Hepatic stellate cell (primary cell): ENCODE measurements at regions not wholly inside any gene's neighbourhood (a gene's known extent, or its start where the extent isn't known, plus 50 kb on each side); places are given as distances from the start of the nearest gene placed in this dataset.

ENCODE experiments used
- DNase-seq: peaks from one replicate; pipeline ENCODE4 v3.0.0; 2011; ENCODE audit warnings: low spot score

DNA sequence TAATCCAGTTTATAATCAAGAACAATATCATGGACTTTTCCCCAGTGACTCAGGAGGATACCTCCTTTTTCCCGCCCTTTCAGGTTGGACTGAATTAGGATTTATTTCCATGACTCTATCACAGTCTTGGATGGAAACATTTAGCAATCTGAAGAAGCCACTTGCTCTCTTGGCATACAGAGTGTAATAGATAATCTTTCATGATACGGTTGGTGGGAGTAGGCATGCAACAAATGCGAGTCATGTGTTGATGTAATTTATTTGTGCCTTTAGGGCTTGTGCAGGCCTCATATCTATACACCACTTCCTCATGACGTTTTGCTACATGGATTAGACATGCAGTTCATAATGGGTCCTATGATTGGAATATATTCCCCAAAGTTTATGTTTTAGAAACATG lies 54.2 kb upstream of the MCTP2 start:
- DNase-seq: no peak

DNA sequence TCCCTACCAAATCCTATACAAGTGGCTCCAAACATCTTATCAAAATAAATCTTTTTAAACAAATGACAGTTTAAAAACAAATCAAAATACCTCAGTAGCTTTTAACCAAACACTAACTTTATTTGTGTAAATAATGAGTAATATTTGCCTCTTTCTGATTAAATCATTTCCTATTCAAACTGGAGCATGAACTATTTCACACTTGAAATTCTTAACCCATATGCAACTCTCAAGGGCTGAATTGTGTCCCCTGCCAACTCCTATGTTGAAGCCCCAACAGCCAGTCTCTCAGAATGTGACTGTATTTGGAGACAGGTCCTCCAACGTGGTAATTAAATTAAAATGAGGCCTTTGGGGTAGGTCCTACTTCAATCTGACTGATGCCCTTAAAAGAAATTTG lies 55.9 kb upstream of the MCTP2 start:
- no peak for DNase-seq

DNA sequence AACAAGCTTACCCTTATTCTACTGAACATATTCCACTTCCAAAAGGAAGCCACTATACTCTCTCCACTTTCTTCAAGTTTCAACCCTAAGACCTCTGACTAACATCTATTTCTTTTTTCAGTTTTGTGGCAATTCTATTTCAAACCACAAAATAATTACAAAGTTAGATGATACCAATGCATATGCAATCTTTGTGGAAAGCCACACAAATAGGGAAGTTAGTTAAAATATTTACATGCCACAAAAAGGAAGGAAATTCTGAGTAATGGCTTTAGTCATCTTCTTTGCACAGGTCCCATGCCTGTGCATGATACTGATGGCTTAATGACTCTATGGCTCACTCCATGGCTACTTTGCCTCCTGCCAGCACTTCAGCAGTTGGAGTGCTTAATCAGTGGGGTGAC lies 57.0 kb upstream of the MCTP2 start:
- peak; percentile 20 for DNase-seq

DNA sequence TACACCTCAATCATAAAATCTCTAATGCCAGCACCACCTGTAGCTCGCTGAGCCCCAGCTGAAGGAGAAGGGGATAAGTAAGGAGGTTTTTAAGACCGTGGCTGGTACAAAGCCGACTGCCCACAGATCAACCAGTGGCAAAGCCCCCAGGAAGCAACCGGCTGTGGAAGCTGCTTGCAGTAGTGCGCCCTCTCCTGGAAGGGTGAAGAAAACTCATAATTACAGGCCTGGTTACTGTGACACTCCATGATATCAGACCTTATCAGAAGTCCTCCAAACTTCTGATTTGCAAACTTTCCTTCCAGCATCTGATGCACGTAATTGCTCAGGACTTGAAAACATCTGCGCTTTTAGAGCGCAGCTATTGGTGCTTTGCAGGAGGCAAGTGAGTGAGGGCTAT lies 63.1 kb upstream of the MCTP2 start:
- DNase-seq: no peak

DNA sequence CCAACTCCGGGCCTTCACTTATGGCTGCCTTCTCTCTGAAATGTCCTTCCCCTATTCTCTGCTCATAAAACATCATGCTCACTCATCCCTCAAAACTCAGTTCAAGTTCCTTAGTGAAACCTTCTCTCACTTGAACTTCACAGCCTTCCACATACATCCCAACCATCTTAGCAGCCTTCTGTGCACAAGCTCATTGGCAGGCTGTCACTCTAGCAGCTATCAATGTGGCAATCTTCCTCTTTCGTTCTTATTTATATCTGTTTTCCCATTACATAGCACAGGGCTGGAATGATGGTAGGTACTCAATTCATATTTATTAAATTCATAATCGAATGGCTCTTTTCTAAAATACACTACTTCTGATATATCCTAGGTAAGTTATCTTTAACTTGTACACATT lies 66.4 kb upstream of the MCTP2 start:
- no peak for DNase-seq

DNA sequence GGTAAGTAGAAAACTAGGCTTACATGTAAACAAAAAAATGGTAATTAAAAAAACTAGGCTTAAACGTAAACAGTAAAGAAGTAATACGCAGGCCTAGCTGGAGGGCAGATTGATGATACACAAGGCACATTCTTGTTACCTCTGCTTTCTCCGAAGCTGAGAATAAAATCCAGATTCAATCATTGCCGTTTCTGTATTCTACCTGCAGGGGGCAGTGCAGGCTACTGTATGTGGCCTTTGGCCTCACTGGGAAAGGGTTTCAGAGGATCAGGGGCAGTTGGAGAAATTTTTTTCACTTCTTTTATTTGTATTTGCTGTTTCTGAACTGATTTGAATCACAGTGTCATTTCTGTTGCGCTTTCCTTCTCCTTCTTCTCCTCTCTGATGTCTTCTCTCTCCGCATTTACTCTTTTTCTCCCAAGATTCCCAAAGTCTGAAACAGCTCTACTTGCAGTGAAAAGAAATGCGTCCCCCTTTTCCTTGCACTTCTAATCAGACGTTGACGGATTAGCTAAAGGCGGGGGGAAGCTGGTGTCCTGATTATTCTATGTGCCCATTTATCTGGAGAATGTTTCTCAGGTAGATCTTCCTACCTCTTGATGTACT lies 67.1 kb upstream of the MCTP2 start:
- no peak for DNase-seq

DNA sequence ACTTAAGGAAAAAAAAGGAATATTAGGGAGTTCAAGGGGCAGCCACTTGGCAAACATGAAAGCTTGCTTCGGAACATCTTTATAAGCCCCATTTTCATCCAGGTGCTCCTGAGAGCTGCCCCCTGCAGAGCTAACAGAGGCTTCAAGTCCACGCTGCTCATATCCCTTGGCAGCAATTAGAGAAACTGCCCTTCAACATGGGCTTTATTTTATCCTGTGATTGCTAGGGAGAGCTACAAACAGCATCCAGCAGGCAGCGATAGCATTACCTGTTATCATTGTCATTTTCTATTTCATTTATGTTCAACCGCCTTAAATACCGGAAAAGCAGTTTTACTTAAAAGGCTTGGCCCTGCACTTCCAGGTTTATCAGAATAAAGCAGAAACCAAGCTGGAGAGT lies 68.4 kb upstream of the MCTP2 start:
- DNase-seq: no peak

DNA sequence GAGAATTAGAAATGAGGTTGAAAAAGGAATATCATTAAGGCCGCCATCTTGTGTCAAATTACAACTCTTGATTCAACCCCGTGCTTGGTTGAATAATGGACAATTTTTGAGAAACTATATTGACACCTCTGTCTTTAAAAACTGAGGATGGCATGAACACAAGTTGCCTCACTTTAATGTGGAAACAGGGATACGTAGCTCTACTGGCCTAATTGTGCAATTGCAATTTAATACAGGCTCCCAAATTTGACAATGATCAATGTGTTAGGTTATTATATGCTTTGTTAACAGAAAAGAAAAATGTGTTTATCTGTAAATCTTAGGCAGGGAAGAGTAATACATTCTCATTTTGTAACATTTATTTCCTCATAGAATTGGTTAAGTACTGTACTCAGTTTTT lies 77.1 kb upstream of the MCTP2 start:
- no peak for DNase-seq

DNA sequence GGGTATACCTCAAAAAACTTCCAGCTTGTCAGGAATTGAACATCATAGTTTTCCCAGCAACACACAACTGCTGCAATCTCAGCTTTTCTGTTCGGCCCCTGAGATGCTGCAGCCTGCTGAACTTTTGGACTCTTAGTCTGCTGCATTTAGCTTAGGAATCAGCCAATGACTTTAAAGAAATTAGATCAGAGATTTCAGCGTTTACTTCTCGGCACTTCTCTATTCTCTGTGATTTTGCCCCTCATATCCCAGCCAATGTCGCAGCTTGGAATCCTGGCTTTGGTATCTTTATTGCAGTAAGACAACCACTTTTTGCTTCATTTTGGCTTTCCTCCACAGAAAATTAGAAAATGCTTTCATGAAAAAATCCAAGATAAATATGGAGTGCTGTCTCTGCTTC lies 86.3 kb upstream of the MCTP2 start:
- no peak for DNase-seq

DNA sequence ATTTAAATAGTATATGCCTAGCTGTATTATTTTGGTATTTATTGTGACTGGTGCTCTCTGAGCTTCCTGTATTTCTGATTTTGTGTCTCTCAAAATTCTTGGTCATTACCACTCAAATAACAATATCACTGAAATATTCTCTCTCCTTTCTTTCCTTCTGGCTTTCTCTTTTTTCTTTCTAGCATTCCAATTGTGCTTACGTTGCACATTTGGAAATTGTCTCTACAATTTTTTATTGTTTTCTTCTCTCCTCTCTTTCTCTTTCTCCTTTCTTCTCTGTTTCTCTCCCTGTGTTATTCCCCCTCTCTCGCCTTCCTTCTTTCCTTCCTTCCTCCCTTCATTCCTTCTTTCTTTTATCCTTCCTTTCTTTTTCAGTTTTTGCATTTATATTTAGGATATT lies 89.6 kb upstream of the MCTP2 start:
- no peak for DNase-seq

DNA sequence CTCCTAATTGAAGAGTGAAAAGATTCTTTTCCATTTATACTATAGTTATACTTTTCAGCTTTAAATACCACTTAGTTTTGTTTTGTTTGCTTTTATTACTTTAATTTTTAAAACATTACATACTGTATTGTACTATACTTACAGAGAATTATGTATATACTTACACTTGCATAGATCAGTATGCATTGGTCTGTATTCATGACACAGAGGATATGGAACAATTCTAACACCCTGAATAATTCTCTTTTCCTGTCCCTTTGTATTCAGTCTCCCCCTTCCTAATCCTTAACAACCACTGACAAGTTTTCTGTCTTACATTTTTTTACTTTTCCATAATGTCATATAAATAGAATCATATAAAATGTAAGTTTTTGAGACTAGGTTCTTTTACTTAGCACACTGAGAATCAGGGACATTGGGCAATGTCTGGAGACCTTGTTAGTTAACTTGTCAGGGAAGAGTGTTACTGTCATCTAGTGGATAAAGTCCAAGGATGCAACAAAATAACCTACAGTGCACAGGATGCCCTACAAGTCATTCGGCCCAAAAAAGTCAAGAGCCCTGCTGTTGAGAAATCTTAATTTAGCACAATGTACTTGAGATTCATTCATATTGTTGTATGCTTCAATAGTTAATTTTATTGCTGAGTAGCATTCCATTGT lies 95.7 kb upstream of the MCTP2 start:
- DNase-seq: no peak

DNA sequence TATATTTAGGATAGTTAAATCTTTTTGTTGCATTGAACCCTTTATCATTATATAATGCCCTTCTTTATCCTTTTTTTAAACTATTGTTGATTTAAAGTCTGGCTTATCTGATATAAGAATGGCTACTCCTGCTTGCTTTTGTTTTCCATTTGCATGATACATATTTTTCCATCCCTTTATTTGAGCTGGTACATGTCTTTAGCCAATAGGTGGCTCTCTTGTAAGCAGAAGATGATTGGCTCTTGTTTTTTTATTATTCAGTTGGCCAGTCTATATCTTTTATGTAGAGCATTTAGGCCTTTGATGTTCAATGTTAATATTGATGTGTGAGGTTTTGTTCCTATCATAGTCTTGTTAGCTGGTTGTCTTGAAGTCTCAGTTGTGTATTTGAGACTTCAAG lies 99.5 kb upstream of the MCTP2 start:
- no peak for DNase-seq

DNA sequence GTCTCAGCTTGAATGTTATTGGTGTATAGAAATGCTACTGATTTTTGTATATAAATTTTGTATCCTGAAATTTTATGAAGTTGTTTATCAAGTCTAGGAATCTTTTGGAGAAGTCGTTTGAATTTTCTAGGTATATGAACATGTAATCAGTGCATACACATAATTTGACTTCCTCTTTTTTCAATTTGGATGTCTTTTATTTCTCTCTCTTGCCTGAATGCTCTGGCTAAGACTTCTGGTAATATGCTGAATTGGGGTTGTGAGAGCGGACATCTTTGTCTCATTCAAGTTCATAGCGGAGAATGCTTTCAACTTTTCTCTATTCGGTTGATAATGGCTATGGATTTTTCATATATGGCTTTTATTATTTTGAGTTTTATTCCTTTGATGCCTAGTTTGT lies 100.9 kb upstream of the MCTP2 start:
- no peak for DNase-seq

DNA sequence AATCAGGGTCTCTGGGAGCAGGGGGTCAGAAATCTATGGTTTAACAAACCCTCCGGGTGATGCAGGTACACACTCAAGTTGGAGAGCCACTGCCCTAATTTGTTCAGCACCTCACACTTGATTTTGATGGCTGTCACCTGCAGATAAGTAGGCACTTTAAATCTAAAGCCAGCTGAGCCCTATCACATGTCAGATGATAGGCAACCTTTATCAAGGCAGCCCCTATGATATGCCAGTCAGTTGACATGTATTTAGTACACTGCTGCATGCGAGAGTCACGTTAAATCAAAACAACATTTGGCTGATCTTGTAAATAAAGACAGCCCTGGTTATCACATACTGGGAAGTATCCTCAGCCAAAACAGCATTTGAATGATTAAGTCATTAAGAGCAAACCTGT lies 104.4 kb upstream of the MCTP2 start:
- DNase-seq: no peak

DNA sequence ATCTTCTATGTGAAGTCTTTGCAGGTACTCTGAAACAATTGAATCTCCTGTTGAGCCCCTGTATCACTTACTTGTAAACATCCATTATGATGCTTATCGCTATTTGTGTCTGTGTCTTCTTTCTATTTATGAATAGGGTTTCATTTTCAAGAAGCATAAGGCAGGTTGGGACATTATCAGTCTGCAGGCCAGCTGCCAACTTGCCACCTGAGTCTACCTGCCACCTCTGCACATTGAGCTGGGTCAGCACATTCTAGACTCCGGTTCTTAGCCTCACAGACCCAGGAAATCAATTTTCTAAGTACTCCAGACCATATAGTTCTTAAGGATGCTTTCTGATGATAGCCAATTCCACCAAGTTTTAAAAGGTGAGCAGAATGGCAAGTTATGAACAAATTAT lies 105.7 kb upstream of the MCTP2 start:
- no peak for DNase-seq

DNA sequence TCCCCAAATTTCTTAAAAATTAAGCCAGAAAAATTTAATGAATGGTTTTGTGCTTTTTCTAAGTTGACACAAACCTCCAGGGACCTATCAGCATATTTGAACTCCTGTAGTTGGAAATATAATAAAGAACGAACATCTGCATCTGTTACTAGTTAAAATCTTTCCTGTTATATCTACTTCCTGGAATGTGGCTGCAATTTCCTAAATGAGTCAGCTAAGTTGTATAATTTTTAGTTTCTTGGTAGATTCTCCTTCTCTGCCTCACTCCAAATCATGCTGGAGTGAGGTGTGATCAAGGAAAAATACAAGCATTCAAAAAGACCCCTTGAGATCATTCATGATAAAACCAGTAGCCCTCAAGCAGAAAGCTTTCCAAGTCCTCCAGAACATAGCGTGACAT lies 106.2 kb upstream of the MCTP2 start:
- DNase-seq: no peak

DNA sequence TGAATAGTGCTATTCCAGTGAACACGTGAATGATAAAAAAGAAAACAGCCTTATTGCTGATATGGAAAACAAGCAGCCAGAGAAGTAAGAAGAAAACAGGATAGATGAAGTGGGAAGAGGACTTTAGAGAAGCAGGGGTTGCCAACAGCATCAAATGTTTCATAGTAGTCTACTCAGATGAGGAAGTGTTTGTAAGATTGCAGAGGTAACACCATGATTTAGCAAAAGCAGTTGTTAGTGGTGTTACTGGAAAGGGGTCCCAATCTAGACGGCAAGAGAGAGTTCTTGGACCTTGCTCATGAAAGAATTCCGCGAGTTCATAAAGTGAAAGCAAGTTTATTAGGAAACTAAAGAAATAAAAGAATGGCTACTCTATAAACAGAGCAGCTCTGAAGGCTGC lies 108.8 kb upstream of the MCTP2 start:
- no peak for DNase-seq

DNA sequence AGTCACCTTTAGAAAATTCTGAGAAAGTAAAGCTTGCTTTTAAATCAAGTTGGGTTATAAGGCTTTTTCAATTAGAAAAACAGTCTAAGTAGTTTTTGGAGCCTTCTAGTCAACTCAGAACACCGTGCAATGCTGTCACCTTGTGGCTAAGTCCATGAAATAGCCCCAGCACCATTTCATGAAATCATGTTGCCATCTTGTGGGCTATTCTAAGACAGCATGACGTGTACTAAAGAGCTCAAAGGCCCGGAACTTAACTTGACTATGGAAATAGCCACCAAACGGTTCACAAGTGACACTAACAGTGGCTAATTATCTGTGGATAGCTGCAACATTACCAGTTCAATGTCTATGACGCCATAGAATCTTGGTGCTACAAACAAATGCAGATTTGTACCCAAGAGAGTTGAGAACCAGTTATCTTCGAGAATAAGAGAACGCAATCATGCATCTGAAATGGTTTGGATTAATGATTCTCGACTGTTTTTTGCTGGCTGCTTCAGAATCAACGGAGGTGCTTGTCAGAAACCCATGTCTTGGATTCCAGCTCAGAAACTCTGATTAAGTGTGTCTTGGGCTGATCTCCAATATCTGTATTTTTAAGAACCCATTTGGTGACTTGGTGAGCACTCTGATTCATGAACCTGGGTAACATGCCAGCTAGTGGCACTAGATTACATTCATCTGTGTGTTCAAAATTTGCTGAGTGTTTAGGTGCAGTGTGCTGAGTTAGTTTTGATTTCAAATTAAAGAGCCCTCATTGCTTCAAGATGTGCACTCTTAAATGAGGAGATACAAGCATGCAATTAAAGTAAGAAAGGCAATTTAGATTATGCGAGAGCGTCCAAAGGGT lies 111.2 kb upstream of the MCTP2 start:
- peak; percentile 37 for DNase-seq

DNA sequence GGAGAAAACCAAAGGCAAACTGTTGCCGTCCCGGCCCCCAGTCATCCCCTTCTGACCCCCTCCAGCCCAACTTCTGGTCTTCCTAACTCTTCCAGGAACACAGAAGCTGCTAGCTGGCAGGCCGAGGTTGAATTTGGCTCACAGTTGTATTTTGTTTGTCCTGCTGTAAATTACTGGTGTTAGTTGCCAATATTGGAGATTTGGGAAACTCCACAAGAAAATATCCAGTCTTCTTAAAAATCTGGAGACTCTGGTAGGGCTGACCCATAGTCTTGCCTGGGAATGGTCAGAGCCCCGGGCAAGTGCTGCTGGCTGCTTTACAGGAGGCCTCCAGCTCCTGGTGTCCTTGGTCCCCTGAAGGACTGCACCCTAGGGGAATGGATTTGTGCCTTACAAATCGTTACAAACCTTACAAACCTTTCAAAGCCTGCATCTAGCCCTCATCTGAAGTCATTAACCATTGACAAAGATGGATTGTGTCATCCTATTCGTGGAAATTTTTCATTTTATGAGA lies 112.0 kb upstream of the MCTP2 start:
- no peak for DNase-seq

DNA sequence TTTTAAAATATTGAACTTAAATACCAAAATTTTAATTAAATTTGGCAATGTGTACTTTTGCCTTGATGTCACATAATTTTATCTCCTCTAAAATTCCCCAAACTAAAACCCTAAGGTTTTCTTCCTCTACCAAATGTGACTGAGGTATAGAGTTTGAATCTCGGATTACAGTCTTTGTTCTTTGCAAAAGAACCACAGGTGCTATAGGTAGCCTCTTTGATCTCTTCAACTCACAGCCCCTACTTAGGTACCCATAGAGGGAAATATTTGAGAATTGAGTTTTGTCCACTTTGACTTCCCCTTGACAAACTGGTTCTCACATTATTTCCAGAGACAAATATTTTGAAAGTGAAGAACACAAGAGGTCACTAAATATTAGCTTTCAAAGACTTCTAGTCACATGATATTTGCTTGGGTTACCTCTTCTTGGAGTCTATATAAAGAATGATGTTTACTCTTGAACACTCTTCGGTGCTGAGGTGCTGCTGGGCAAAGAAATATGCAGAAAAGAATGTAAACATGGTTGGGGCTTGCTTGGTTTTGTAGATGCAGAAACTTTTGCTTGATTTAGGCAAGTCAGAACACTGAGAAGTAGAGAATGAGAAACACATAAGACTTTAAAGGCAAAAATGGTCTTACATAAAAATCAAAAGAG lies 120.8 kb upstream of the MCTP2 start:
- DNase-seq: no peak

DNA sequence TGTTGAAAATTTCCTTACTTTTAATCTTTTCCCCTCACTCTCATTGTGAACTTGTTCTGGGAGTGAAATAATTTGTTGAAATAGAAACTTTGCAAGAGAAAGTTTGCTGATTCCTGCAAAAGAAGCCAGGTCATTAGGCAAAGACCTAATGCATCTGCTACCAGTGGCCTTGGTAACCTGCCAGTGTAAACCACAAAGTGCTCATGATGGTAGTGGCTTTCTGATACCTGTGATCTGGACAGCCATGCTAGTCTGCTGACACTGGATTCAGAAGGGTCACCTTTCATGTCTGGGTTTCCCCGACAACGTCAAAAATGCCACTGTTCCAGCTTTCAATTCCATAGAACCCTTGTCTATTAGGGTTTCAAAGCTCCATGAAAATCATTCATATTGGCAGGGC lies 123.7 kb upstream of the MCTP2 start:
- no peak for DNase-seq

DNA sequence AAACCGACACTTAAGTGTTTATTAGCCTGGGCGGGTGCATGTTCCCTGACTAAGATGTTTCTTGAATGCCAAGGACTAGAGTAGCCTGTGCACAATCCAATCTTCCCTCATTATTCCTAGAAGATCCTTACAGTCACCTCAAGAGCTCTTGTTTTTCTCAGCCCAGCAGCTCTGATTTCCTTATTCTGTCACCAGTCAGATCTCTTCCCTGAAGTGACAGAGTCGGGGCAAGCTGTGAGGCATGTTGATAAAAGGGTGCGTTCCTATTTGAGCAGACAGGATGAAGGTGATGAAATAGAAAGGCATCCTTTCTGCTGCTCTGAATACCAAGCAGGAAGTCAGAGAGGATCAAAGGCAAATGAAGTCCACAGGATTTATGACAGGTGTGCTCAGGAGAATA lies 125.6 kb upstream of the MCTP2 start:
- DNase-seq: no peak

DNA sequence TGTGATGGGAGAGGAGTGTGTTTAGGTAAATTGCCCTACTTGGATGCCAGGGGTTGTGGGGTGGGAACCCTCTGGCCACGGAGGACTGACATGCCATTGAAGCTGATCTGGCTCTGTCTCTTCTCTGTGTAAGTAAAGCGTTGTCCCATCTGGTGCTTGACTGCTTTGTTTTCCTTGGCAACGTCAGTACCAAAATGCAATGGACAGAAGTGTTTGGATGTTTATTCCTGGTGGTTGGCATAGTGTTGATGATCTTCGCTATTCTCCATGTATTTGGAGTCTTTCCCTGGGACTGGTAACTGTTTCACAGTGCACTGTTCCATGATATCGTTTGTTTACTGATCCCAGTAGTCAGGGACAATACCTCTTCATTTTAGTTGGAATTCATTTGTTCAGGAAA lies 130.5 kb upstream of the MCTP2 start:
- no peak for DNase-seq
